Loucy (cell line): ENCODE measurements at regions not wholly inside any gene's neighbourhood (a gene's known extent, or its start where the extent isn't known, plus 50 kb on each side); places are given as distances from the start of the nearest gene placed in this dataset.

Experiments
- EZH2phosphoT487 ChIP-seq: fragments of 200-600 bp; IDR thresholded peaks from 2 replicates; pipeline ENCODE4 v1.6.1; 2018; ENCODE audit warnings: antibody characterized with exemption, mild to moderate bottlenecking, moderate library complexity, borderline replicate concordance
- TF ChIP-seq, protein P1 (sequence below): fragments of 200-600 bp; sonication (generic); conservative IDR thresholded peaks from 2 replicates; pipeline ENCODE4 v1.5.1; 2014; ENCODE audit warnings: mild to moderate bottlenecking, antibody characterized with exemption, low read length

DNA sequence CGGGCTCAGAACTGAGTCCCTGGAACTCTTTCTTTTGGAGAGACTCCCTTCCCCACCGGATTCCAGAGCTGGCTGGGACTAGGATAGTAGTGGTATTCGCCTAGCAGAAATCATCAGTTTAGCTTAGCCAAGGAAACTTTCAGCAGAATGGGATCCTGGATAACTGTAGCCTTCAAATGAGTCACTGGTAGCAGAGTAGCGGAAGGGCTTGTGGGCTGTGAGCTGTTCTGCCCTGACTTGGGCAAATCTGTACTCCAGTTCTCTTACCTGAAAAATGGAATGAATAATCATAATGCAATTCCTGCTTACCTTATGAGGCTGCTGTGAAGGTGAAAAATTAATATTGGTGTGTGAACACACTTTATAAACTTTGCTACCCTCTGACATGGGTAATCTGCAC lies 244.3 kb upstream of the CHD6 start:
- TF ChIP-seq, protein P1, sequence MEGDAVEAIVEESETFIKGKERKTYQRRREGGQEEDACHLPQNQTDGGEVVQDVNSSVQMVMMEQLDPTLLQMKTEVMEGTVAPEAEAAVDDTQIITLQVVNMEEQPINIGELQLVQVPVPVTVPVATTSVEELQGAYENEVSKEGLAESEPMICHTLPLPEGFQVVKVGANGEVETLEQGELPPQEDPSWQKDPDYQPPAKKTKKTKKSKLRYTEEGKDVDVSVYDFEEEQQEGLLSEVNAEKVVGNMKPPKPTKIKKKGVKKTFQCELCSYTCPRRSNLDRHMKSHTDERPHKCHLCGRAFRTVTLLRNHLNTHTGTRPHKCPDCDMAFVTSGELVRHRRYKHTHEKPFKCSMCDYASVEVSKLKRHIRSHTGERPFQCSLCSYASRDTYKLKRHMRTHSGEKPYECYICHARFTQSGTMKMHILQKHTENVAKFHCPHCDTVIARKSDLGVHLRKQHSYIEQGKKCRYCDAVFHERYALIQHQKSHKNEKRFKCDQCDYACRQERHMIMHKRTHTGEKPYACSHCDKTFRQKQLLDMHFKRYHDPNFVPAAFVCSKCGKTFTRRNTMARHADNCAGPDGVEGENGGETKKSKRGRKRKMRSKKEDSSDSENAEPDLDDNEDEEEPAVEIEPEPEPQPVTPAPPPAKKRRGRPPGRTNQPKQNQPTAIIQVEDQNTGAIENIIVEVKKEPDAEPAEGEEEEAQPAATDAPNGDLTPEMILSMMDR: no peak
- no peak for TF ChIP-seq EZH2phosphoT487
